Activated naive CD4-positive, alpha-beta T cell treated with anti-CD3 and anti-CD28 coated beads, Interleukin-2, amount 50 U/mL, for 24 hours (primary cell): ENCODE measurements at regions not wholly inside any gene's neighbourhood (a gene's known extent, or its start where the extent isn't known, plus 50 kb on each side); places are given as distances from the start of the nearest gene placed in this dataset.
"Not testable (repeated sequence)": the region's sequence is repeated elsewhere in the genome, so short reads cannot be mapped to it uniquely, and the experiment has no call there.

Experiments used
- H3K27ac Mint-ChIP-seq: one replicate; pipeline ENCODE4 v1.8.0; 2021; ENCODE audit warnings: mild to moderate bottlenecking, mixed read lengths
- H3K27me3 Mint-ChIP-seq: one replicate; pipeline ENCODE4 v1.8.0; 2021; ENCODE audit warnings: mixed read lengths
- H3K36me3 Mint-ChIP-seq: one replicate; pipeline ENCODE4 v1.8.0; 2021; ENCODE audit warnings: mixed read lengths
- H3K4me1 Mint-ChIP-seq: one replicate; pipeline ENCODE4 v1.8.0; 2021; ENCODE audit warnings: mixed read lengths
- H3K4me3 Mint-ChIP-seq: one replicate; pipeline ENCODE4 v1.8.0; 2021; ENCODE audit warnings: mild to moderate bottlenecking, mixed read lengths
- H3K9me3 Mint-ChIP-seq: one replicate; pipeline ENCODE4 v1.8.0; 2021; ENCODE audit warnings: mixed read lengths

- Mint-ChIP-seq H3K36me3 (no peaks in the 10 kb centered on the region), H3K9me3 (peaks cover 6% of the 10 kb centered on the region), H3K4me1 (no peaks in the 10 kb centered on the region), H3K27ac (no peak overlapping the region), H3K4me3 (no peak overlapping the region), H3K27me3 (peaks cover 1% of the 10 kb centered on the region)
Observed at GRCh38 chr14:53651096-53651740, 305.4 kb downstream of the BMP4 start.

GRCh38 chr14:53646925-53647324 is 309.7 kb downstream of the BMP4 start:
- H3K4me1 Mint-ChIP-seq, result no peaks in the 10 kb centered on the region
- no peaks in the 10 kb centered on the region for H3K36me3 Mint-ChIP-seq
- peaks cover 3% of the 10 kb centered on the region for H3K27me3 Mint-ChIP-seq
- no peak overlapping the region for H3K27ac Mint-ChIP-seq
- H3K4me3 Mint-ChIP-seq, result no peak overlapping the region
- H3K9me3 Mint-ChIP-seq, result peaks cover 13% of the 10 kb centered on the region

GRCh38 chr14:53640695-53641094 is 315.9 kb downstream of the BMP4 start:
- no peak overlapping the region for H3K27ac Mint-ChIP-seq
- H3K36me3 Mint-ChIP-seq, result no peaks in the 10 kb centered on the region
- H3K27me3 Mint-ChIP-seq, result no peaks in the 10 kb centered on the region
- no peak overlapping the region for H3K4me3 Mint-ChIP-seq
- no peaks in the 10 kb centered on the region for H3K4me1 Mint-ChIP-seq
- H3K9me3 Mint-ChIP-seq, result peaks cover 13% of the 10 kb centered on the region

DNA sequence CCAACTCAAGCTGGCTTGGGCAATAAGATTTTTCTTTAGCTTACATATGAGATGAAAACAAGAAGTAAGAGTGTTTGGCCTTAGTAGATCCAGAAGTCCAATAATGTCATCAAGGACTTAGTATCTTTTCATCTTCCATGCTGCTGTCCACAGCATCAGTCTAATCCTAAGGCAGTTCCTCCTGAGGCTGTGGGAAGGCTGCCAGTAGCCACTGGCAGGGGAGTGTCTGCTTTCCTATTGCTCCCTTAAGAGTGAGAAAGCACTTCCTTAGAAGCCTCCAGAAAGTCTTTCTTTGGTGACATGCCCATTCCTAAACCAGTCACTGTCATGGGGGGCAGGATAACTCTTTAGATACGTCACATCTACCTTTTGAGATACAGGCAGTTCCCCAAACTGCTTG is 317.7 kb downstream of the BMP4 start:
- Mint-ChIP-seq H3K4me3 (no peak overlapping the region), H3K9me3 (peaks cover 6% of the 10 kb centered on the region), H3K4me1 (no peaks in the 10 kb centered on the region), H3K27me3 (no peaks in the 10 kb centered on the region), H3K27ac (no peak overlapping the region), H3K36me3 (no peaks in the 10 kb centered on the region)

DNA sequence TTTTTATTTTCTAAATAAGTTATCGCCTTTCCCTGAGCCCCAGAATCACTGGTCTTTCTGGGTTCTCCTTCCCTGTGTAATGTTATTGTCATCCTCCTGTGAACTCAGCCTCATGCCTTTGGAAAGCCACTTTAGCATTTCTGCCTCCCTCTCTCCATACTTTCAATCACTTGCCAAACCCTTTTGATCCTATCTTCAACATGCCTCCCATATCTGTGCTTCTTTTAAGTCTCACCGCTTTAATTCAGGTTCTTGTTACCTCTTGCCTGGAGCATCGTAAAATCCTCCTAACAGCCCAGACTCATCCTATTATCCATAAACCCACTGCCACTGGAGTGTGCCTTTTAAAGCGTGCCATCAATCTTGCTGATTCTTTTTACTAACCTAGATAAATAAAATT is 321.8 kb downstream of the BMP4 start:
- Mint-ChIP-seq H3K27ac (no peak overlapping the region), H3K4me3 (no peak overlapping the region), H3K36me3 (no peaks in the 10 kb centered on the region), H3K4me1 (no peaks in the 10 kb centered on the region), H3K9me3 (peaks cover 7% of the 10 kb centered on the region), H3K27me3 (no peaks in the 10 kb centered on the region)

DNA sequence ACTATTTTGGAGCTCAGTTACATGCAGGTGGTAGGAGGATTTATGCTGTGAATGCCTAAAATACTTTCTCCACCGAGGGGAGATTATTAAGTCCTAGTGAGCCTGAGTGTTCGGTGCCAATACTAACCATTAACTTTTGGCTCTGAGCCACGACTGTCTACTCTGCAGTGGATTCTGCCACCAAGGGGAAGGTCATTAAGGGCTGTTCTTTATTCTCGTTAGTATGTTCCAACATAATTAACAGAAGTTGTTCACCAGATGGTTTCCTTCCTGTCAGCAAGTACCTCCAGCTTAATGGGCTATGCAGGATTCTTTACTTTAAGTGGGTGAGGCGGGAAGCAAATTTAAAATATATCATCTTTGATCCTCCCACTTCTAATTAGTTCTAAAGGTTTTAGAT is 326.3 kb downstream of the BMP4 start:
- H3K4me3 Mint-ChIP-seq, result no peak overlapping the region
- H3K27ac Mint-ChIP-seq, result no peak overlapping the region

DNA sequence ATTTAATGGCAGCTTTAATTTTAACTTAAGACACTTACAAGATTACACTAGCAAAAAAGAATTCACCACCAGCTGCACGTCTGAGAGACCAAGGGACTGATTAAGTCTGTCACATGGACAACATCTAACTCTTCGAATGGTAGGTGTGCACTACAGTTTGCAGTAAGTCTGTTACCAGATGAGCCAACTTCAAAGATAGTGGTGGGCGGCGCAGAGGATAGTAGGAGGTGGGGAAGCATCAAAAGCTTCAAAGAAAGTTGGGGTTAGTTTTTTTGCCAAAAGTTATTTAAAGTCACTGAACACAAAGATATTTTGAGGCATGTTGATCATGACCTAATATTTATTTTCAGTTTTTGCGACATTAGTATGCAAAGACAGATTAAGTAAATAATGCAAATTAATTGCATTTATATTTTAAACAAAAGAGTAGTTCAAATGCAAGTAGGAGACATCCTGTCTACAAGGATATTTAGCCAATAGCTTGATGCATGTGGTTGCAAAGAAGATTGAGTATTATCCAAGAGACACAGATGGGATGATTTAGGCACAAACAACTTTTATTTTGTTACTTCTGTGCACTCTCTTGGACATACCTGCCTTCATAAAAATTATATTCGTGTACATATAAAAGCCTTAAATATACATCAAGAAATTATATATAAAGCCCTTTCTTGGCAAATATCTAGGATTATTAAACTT is 327.7 kb downstream of the BMP4 start:
- Mint-ChIP-seq H3K4me1 (no peaks in the 10 kb centered on the region), H3K9me3 (peaks cover 9% of the 10 kb centered on the region), H3K27ac (no peak overlapping the region), H3K4me3 (no peak overlapping the region), H3K36me3 (no peaks in the 10 kb centered on the region), H3K27me3 (peaks cover 3% of the 10 kb centered on the region)

More for the DNA sequence above, 326.3 kb downstream of the BMP4 start:
- H3K4me1 Mint-ChIP-seq, result no peaks in the 10 kb centered on the region
- peaks cover 3% of the 10 kb centered on the region for H3K27me3 Mint-ChIP-seq
- H3K36me3 Mint-ChIP-seq, result no peaks in the 10 kb centered on the region
- H3K9me3 Mint-ChIP-seq, result peaks cover 11% of the 10 kb centered on the region

GRCh38 chr14:53628261-53628660 is 328.4 kb downstream of the BMP4 start:
- H3K9me3 Mint-ChIP-seq, result peaks cover 5% of the 10 kb centered on the region
- H3K4me1 Mint-ChIP-seq, result no peaks in the 10 kb centered on the region
- peaks cover 3% of the 10 kb centered on the region for H3K27me3 Mint-ChIP-seq
- H3K36me3 Mint-ChIP-seq, result no peaks in the 10 kb centered on the region
- H3K4me3 Mint-ChIP-seq, result no peak overlapping the region
- no peak overlapping the region for H3K27ac Mint-ChIP-seq

DNA sequence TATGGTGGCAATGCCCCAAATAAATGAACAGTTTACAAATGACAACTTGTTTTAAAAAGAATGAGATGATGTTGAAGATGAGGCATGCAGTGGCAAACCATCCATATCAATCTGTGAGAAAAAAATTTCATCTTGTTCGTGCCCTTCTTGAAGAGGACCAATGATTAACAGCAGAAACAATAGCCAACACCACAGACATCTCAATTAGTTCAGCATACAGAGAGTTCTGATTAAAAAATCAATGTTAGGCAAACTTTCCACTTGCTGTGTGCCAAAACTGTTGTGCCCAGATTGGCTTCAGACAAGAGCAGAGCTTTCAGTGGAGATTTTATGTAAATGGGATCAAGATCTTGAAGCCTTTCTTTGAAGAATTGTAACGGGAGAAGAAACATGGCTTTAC is 329.9 kb downstream of the BMP4 start:
- H3K27ac Mint-ChIP-seq, result no peak overlapping the region
- peaks cover 3% of the 10 kb centered on the region for H3K27me3 Mint-ChIP-seq
- no peaks in the 10 kb centered on the region for H3K36me3 Mint-ChIP-seq
- no peaks in the 10 kb centered on the region for H3K4me1 Mint-ChIP-seq
- peaks cover 5% of the 10 kb centered on the region for H3K9me3 Mint-ChIP-seq
- no peak overlapping the region for H3K4me3 Mint-ChIP-seq

DNA sequence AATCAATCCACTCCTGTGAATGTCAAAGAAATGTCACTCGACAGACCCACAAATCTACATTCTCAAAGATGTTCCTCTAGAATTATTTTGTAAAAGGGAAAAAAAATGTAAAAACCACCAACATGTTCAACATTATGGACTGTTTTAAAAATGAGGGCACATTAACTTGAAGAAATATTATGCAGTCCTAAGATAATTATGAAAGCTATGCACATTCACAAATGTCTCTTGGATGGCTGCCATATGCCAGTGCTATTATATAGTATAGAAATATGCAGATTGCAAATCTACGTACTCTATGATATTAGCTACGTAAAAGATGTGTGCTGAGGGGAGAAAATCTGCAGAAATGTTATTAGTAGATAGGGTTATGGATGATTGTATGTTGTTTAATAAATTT is 334.2 kb downstream of the BMP4 start:
- H3K4me3 Mint-ChIP-seq, result no peak overlapping the region
- peaks cover 2% of the 10 kb centered on the region for H3K27me3 Mint-ChIP-seq
- H3K4me1 Mint-ChIP-seq, result no peaks in the 10 kb centered on the region
- H3K27ac Mint-ChIP-seq, result no peak overlapping the region
- no peaks in the 10 kb centered on the region for H3K36me3 Mint-ChIP-seq
- H3K9me3 Mint-ChIP-seq, result peaks cover 5% of the 10 kb centered on the region

DNA sequence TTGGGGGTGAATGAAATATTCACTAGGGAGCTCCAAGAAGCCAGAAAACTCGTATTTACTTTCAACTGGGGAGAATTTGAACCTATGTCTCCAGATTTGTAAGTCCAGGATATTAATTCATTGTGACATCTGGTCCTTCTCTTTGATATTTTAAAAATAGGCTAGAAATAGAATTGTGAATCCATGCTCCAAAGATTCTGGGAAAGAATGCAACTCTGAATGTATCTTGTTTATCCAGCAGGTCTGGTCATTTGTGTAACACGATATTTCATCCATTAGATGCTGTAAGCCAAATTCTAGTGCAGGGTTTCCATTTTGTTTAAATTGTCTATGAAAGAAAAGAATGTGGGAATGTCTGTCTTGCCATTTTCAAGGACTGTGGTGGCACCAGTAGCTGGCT is 334.7 kb downstream of the BMP4 start:
- Mint-ChIP-seq H3K9me3 (peaks cover 3% of the 10 kb centered on the region), H3K27me3 (peaks cover 2% of the 10 kb centered on the region), H3K27ac (no peak overlapping the region), H3K36me3 (no peaks in the 10 kb centered on the region), H3K4me1 (no peaks in the 10 kb centered on the region), H3K4me3 (no peak overlapping the region)

DNA sequence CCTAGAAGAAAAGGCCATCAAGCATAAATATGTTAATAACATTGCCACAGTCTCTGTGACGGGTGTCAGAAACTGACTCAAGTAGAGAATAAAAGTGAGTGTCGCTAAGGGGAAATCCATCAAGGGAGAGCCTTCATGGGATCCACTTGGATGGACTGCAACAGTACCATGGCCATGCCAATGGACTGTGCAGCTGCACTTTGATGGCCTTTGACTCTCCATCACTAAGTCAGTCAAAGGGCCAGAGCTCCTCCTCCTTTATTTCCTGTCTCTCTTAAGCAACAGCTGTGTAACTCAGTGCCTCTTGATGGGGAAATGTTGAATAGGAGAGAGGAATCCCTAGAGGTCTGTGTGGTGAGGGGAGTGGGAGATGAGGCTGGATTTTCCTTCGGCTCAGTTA is 335.2 kb downstream of the BMP4 start:
- Mint-ChIP-seq H3K4me3 (no peak overlapping the region), H3K27ac (no peak overlapping the region), H3K36me3 (no peaks in the 10 kb centered on the region), H3K4me1 (no peaks in the 10 kb centered on the region), H3K27me3 (peaks cover 2% of the 10 kb centered on the region), H3K9me3 (no peaks in the 10 kb centered on the region)

DNA sequence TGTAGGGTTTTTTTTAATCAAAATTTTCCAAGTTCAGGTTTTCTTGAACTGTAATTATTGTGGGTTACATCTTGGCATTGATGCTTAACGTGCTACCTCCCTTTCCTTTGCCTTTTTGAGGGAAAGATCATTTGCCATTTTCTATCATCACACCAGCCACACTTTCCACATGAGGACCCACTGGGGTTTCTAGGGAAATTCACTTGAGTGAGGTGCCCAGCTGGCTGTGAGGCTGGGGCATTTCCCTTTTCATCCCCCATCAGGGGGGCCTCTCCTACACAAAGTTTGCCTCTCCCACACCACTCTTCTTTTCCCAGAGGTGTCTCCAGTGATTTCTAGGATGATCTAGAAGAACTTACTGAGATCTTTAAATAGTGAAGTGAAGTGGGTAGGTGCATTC is 335.7 kb downstream of the BMP4 start:
- no peaks in the 10 kb centered on the region for H3K9me3 Mint-ChIP-seq
- peaks cover 2% of the 10 kb centered on the region for H3K27me3 Mint-ChIP-seq
- no peak overlapping the region for H3K27ac Mint-ChIP-seq
- H3K36me3 Mint-ChIP-seq, result no peaks in the 10 kb centered on the region
- H3K4me3 Mint-ChIP-seq, result no peak overlapping the region
- H3K4me1 Mint-ChIP-seq, result no peaks in the 10 kb centered on the region

DNA sequence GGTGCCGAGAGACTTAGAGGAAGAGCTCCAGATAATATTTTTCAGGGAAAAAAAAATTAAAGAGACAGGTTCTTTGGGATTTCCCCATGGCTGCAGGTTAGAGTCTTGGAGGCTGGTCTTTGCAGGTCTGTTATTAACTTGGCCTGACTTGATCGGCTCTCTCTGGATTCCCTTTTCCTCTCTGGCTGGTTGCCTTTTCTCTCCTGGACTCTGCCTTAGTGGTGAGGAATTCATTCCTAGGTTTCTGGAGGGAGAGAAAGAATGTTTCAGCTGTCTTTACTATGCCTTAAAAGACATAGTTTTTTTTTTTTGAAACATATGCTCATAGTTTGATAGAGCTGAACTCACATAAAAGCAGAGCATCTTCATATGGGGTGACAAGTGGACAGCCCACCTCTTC is 336.3 kb downstream of the BMP4 start:
- Mint-ChIP-seq H3K27me3 (peaks cover 2% of the 10 kb centered on the region), H3K36me3 (no peaks in the 10 kb centered on the region), H3K9me3 (no peaks in the 10 kb centered on the region), H3K27ac (no peak overlapping the region), H3K4me1 (no peaks in the 10 kb centered on the region), H3K4me3 (no peak overlapping the region)

GRCh38 chr14:53619691-53620231 is 336.9 kb downstream of the BMP4 start:
- no peak overlapping the region for H3K4me3 Mint-ChIP-seq
- peaks cover 2% of the 10 kb centered on the region for H3K27me3 Mint-ChIP-seq
- H3K9me3 Mint-ChIP-seq, result no peaks in the 10 kb centered on the region
- H3K4me1 Mint-ChIP-seq, result no peaks in the 10 kb centered on the region
- H3K36me3 Mint-ChIP-seq, result no peaks in the 10 kb centered on the region
- no peak overlapping the region for H3K27ac Mint-ChIP-seq

GRCh38 chr14:53616536-53616935 is 340.1 kb downstream of the BMP4 start:
- H3K4me1 Mint-ChIP-seq, H3K27ac Mint-ChIP-seq, H3K9me3 Mint-ChIP-seq, H3K4me3 Mint-ChIP-seq, H3K27me3 Mint-ChIP-seq, H3K36me3 Mint-ChIP-seq: not testable (repeated sequence)
